GM23248 (cell line): ENCODE measurements at regions not wholly inside any gene's neighbourhood (a gene's known extent, or its start where the extent isn't known, plus 50 kb on each side); places are given as distances from the start of the nearest gene placed in this dataset.

Source experiments
- EZH2 ChIP-seq: fragments of 200-600 bp; sonication (generic); IDR thresholded peaks from 2 replicates; pipeline ENCODE4 v1.6.1; 2018; ENCODE audit warnings: antibody characterized with exemption, mild to moderate bottlenecking; ENCODE audit not compliant: insufficient read depth, poor library complexity, severe bottlenecking
- EZH2phosphoT487 ChIP-seq: fragments of 200-600 bp; sonication (generic); IDR thresholded peaks from 2 replicates; pipeline ENCODE4 v1.6.1; 2018; ENCODE audit warnings: antibody characterized with exemption, moderate library complexity, mild to moderate bottlenecking, low read depth; ENCODE audit not compliant: insufficient read depth

DNA sequence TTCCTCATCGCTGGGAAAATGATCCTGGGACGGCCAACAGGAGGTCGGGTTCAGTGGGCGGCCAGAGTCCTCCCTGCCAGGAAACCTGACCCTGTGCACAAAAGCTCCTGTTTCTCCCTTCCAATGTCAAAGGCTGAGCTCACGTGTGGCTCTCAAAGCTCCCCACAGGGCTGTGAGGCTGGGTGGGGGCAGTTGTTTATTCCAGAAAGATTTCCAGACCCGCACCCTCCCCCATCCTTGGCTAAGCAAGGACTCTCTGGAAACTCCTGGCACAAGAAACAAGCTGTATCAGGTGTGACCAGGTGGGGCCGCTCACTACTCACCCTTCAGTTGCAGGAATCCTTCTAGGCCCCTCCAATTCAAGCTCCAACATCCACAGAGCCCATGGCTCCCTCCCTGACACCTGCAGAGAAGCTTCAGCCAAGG lies 131.9 kb downstream of the SHANK2 start:
- TF ChIP-seq EZH2 (no peak), EZH2phosphoT487 (no peak)
